Astrocyte (in vitro differentiated cells and primary cell): ENCODE measurements at regions not wholly inside any gene's neighbourhood (a gene's known extent, or its start where the extent isn't known, plus 50 kb on each side); places are given as distances from the start of the nearest gene placed in this dataset.

Experiments
- DNase-seq: peaks from one replicate; pipeline ENCODE4 v3.0.0-alpha.2; 2010; ENCODE audit warnings: low read depth
- FAIRE-seq: peaks from 2 replicates; lab custom pipeline; 2011; peaks lifted over from hg19 to GRCh38; lab: Jason Lieb, UNC
- H2AFZ ChIP-seq: 2 replicates; pipeline ENCODE4 v1.6.0; 2012; ENCODE audit warnings: low read depth, low read length, inconsistent platforms
- H3K27ac ChIP-seq: 2 replicates; pipeline ENCODE4 v1.5.1; 2011; ENCODE audit warnings: low read depth, low read length, inconsistent platforms
- H3K27me3 ChIP-seq: 2 replicates; pipeline ENCODE4 v1.6.0; 2011; ENCODE audit warnings: low read length, inconsistent platforms; ENCODE audit not compliant: insufficient read depth
- H3K36me3 ChIP-seq: 2 replicates; pipeline ENCODE4 v1.5.1; 2011; ENCODE audit warnings: low read length, inconsistent platforms; ENCODE audit not compliant: insufficient read depth
- H3K4me1 ChIP-seq: 2 replicates; pipeline ENCODE4 v1.5.1; 2011; ENCODE audit warnings: low read length, inconsistent platforms; ENCODE audit not compliant: insufficient read depth
- H3K4me2 ChIP-seq: 2 replicates; pipeline ENCODE4 v1.6.0; 2012; ENCODE audit warnings: low read length, inconsistent platforms
- H3K4me3 ChIP-seq: 2 replicates; pipeline ENCODE4 v1.5.1; 2011; ENCODE audit warnings: low read depth, mild to moderate bottlenecking, low read length, inconsistent platforms; ENCODE audit not compliant: insufficient read depth
- H3K79me2 ChIP-seq: 2 replicates; pipeline ENCODE4 v1.6.0; 2012; ENCODE audit warnings: mild to moderate bottlenecking, low read length, inconsistent platforms; ENCODE audit not compliant: insufficient read depth
- H3K9ac ChIP-seq: 2 replicates; pipeline ENCODE4 v1.6.0; 2012; ENCODE audit warnings: mild to moderate bottlenecking, low read length, inconsistent platforms
- H3K9me3 ChIP-seq: 2 replicates; pipeline ENCODE4 v1.5.1; 2012; ENCODE audit warnings: low read depth, mild to moderate bottlenecking, low read length, inconsistent platforms; ENCODE audit not compliant: insufficient read depth
- H4K20me1 ChIP-seq: 2 replicates; pipeline ENCODE4 v1.6.0; 2012; ENCODE audit warnings: low read length, inconsistent platforms; ENCODE audit not compliant: insufficient read depth
- H3K27ac Mint-ChIP-seq: one replicate; pipeline ENCODE4 v1.8.0; 2021; ENCODE audit warnings: mild to moderate bottlenecking, mixed read lengths; ENCODE audit not compliant: unreplicated experiment
- H3K27me3 Mint-ChIP-seq: one replicate; pipeline ENCODE4 v1.8.0; 2021; ENCODE audit warnings: low read depth, mixed read lengths; ENCODE audit not compliant: unreplicated experiment
- H3K36me3 Mint-ChIP-seq: one replicate; pipeline ENCODE4 v1.8.0; 2021; ENCODE audit warnings: low read depth, mixed read lengths; ENCODE audit not compliant: unreplicated experiment
- H3K4me1 Mint-ChIP-seq: one replicate; pipeline ENCODE4 v1.8.0; 2021; ENCODE audit warnings: low read depth, mixed read lengths; ENCODE audit not compliant: unreplicated experiment
- H3K4me3 Mint-ChIP-seq: one replicate; pipeline ENCODE4 v1.8.0; 2021; ENCODE audit warnings: mild to moderate bottlenecking, moderate library complexity, mixed read lengths; ENCODE audit not compliant: unreplicated experiment
- H3K9me3 Mint-ChIP-seq: one replicate; pipeline ENCODE4 v1.8.0; 2021; ENCODE audit warnings: mild to moderate bottlenecking, mixed read lengths; ENCODE audit not compliant: unreplicated experiment
- CTCF ChIP-seq: IDR thresholded peaks from 2 replicates; pipeline ENCODE4 v1.5.1; 2011; ENCODE audit warnings: low read depth, mild to moderate bottlenecking, inconsistent platforms, low read length, moderate library complexity; ENCODE audit not compliant: insufficient read depth
- EZH2 ChIP-seq: IDR thresholded peaks from 2 replicates; pipeline ENCODE4 v1.6.1; 2012; ENCODE audit warnings: mild to moderate bottlenecking, low read length, inconsistent platforms; ENCODE audit not compliant: insufficient read depth

GRCh38 chr10:125259651-125260050, 99.3 kb upstream of the CTBP2 start:
- Histone ChIP-seq H4K20me1 (no peaks in the 10 kb centered on the region), H3K27me3 (no peaks in the 10 kb centered on the region), H3K4me1 (peaks cover 12% of the 10 kb centered on the region), H3K4me2 (no peak overlapping the region), H3K27ac (no peak overlapping the region), H3K36me3 (no peaks in the 10 kb centered on the region), H3K4me3 (no peak overlapping the region), H3K9me3 (no peaks in the 10 kb centered on the region), H2AFZ (no peak overlapping the region), H3K79me2 (no peaks in the 10 kb centered on the region), H3K9ac (no peak overlapping the region)
- DNase-seq (no peak), FAIRE-seq (no peak)
- peak overlapping the region; percentile 34 for H3K27ac Mint-ChIP-seq
- no peak overlapping the region for H3K4me3 Mint-ChIP-seq
- peaks cover 5% of the 10 kb centered on the region for H3K27me3 Mint-ChIP-seq
- H3K4me1 Mint-ChIP-seq: peaks cover 10% of the 10 kb centered on the region
- H3K9me3 Mint-ChIP-seq: no peaks in the 10 kb centered on the region
- no peak for TF ChIP-seq CTCF
- no peak for TF ChIP-seq EZH2
- peaks cover 2% of the 10 kb centered on the region for H3K36me3 Mint-ChIP-seq

GRCh38 chr10:125258676-125259075, 98.3 kb upstream of the CTBP2 start:
- no peak overlapping the region for H3K27ac Mint-ChIP-seq

More at GRCh38 chr10:125258676-125259075, 98.3 kb upstream of the CTBP2 start:
- H4K20me1 ChIP-seq: no peaks in the 10 kb centered on the region
- no peaks in the 10 kb centered on the region for H3K36me3 ChIP-seq
- peaks cover 4% of the 10 kb centered on the region for H3K36me3 Mint-ChIP-seq
- no peak overlapping the region for H3K4me3 ChIP-seq
- peaks cover 10% of the 10 kb centered on the region for H3K4me1 Mint-ChIP-seq
- H3K4me1 ChIP-seq: peaks cover 8% of the 10 kb centered on the region
- H3K9me3 Mint-ChIP-seq: peaks cover 3% of the 10 kb centered on the region
- peaks cover 11% of the 10 kb centered on the region for H3K27me3 Mint-ChIP-seq
- FAIRE-seq (no peak), DNase-seq (no peak)
- H3K4me3 Mint-ChIP-seq: no peak overlapping the region
- no peak for TF ChIP-seq EZH2
- no peak for TF ChIP-seq CTCF
- H3K9ac ChIP-seq: no peak overlapping the region
- no peaks in the 10 kb centered on the region for H3K79me2 ChIP-seq
- H3K4me2 ChIP-seq: no peak overlapping the region
- H3K27ac ChIP-seq: no peak overlapping the region
- H3K27me3 ChIP-seq: no peaks in the 10 kb centered on the region
- no peak overlapping the region for H2AFZ ChIP-seq
- no peaks in the 10 kb centered on the region for H3K9me3 ChIP-seq
